Left ventricle myocardium inferior (tissue), 1 donor: ENCODE measurements at regions not wholly inside any gene's neighbourhood (a gene's known extent, or its start where the extent isn't known, plus 50 kb on each side); places are given as distances from the start of the nearest gene placed in this dataset.

Source experiments
- DNase-seq: peaks from one replicate; pipeline ENCODE4 v3.0.0-alpha.2; 2020
- H3K27ac ChIP-seq: fragments of 200-600 bp; replicated peaks from 2 replicates; pipeline ENCODE4 v1.8.0; 2021
- H3K27me3 ChIP-seq: fragments of 200-600 bp; 2 replicates; pipeline ENCODE4 v1.8.0; 2021; ENCODE audit warnings: low read depth
- H3K36me3 ChIP-seq: fragments of 200-600 bp; 2 replicates; pipeline ENCODE4 v1.8.0; 2021
- H3K4me1 ChIP-seq: fragments of 200-600 bp; 2 replicates; pipeline ENCODE4 v1.8.0; 2021
- H3K4me3 ChIP-seq: fragments of 200-600 bp; 2 replicates; pipeline ENCODE4 v1.8.0; 2021; ENCODE audit warnings: mild to moderate bottlenecking, moderate library complexity
- H3K9me3 ChIP-seq: fragments of 200-600 bp; replicated peaks from 2 replicates; pipeline ENCODE4 v1.8.0; 2021
- CTCF ChIP-seq: fragments of 200-600 bp; IDR thresholded peaks from 2 replicates; pipeline ENCODE4 v1.8.0; 2021; ENCODE audit warnings: antibody characterized with exemption, mild to moderate bottlenecking, borderline replicate concordance
- intact Hi-C: fragments of 100-400 bp; cut with micrococcal nuclease; formaldehyde crosslinking; loops from one replicate; pipeline ENCODE4 v1.11.0; 2022
- donor health status: DM: no; HTN: yes; CAD: no; lungs with severe emphysema.

DNA sequence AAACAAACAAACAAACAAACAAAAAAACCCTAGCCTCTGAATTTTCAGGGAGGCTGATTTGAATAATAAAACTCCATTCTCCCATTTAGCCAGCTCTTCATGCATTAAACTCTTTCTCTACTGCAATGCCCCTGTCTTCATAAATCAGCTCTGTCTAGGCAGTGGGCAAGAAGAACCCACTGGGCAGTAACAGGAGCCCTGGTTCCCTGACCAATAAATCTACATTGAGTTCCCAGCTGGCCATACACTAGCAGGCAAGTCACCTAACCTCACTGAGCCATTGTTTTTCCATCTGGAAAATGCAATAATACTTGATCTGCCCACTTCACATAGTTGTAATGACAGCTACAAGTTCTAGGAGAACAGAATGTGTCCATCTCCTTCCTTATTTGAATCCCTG is 57.6 kb upstream of the YPEL5 start:
- no peaks in the 10 kb centered on the region for H3K4me1 ChIP-seq
- intact Hi-C loops: no loop called here
- no peaks in the 10 kb centered on the region for H3K9me3 ChIP-seq
- no peak for TF ChIP-seq CTCF
- DNase-seq: no peak
- H3K27ac ChIP-seq: no peak overlapping the region
- H3K4me3 ChIP-seq: no peak overlapping the region
- peaks cover 92% of the 10 kb centered on the region for H3K27me3 ChIP-seq
- H3K36me3 ChIP-seq: no peaks in the 10 kb centered on the region

- no peak for TF ChIP-seq CTCF
- Histone ChIP-seq H3K27me3 (peaks cover 83% of the 10 kb centered on the region), H3K27ac (no peak overlapping the region)
Measured at GRCh38 chr2:30095402-30095801, 51.4 kb upstream of the YPEL5 start.

GRCh38 chr2:30096451-30096850 is 50.4 kb upstream of the YPEL5 start:
- no peak for DNase-seq
- intact Hi-C loops: no loop called here
- no peak overlapping the region for H3K27ac ChIP-seq
- H3K4me3 ChIP-seq: no peak overlapping the region
- H3K27me3 ChIP-seq: peaks cover 77% of the 10 kb centered on the region
- H3K9me3 ChIP-seq: no peaks in the 10 kb centered on the region
- no peak for TF ChIP-seq CTCF
- no peaks in the 10 kb centered on the region for H3K36me3 ChIP-seq
- no peaks in the 10 kb centered on the region for H3K4me1 ChIP-seq

More at GRCh38 chr2:30095402-30095801, 51.4 kb upstream of the YPEL5 start:
- Histone ChIP-seq H3K9me3 (no peaks in the 10 kb centered on the region), H3K4me3 (no peak overlapping the region), H3K36me3 (no peaks in the 10 kb centered on the region), H3K4me1 (no peaks in the 10 kb centered on the region)
- DNase-seq: no peak
- intact Hi-C loops: no loop called here
